ENCODE measurements at regions not wholly inside any gene's neighbourhood (a gene's known extent, or its start where the extent isn't known, plus 50 kb on each side); places are given as distances from the start of the nearest gene placed in this dataset.

- Mint-ChIP-seq H3K9me3 (peaks cover 3% of the 10 kb centered on the region), H3K27me3 (ENCODE audit: low read depth) (no peaks in the 10 kb centered on the region), H3K36me3 (ENCODE audit: low read depth) (peaks cover 4% of the 10 kb centered on the region), H3K4me1 (peaks cover 27% of the 10 kb centered on the region), H3K27ac (ENCODE audit: unreplicated experiment) (peak overlapping the region; percentile 67), H3K4me3 (peak overlapping the region; percentile 41)
- DNase-seq (ENCODE audit: low read depth, low spot score): no peak
- TF ChIP-seq CTCF (conservative IDR thresholded peaks at IDR 0.05): no peak
These were observed 92.0 kb upstream of the INSIG1 start for GRCh38 chr7:155205368-155206317.

- Mint-ChIP-seq H3K4me3 (no peak overlapping the region), H3K27me3 (ENCODE audit: low read depth) (peaks cover 2% of the 10 kb centered on the region), H3K36me3 (ENCODE audit: low read depth) (peaks cover 4% of the 10 kb centered on the region), H3K27ac (ENCODE audit: unreplicated experiment) (peak overlapping the region; percentile 91), H3K9me3 (peaks cover 3% of the 10 kb centered on the region), H3K4me1 (peaks cover 27% of the 10 kb centered on the region)
- no peak for TF ChIP-seq CTCF (conservative IDR thresholded peaks at IDR 0.05)
- no peak for DNase-seq (ENCODE audit: low read depth, low spot score)
These were observed 91.2 kb upstream of the INSIG1 start for GRCh38 chr7:155206318-155207020.

GRCh38 chr7:155207326-155208002 lies 90.2 kb upstream of the INSIG1 start:
- no peak for TF ChIP-seq CTCF (conservative IDR thresholded peaks at IDR 0.05)
- H3K27me3 Mint-ChIP-seq (ENCODE audit: low read depth): peaks cover 2% of the 10 kb centered on the region
- H3K4me3 Mint-ChIP-seq: no peak overlapping the region
- peaks cover 20% of the 10 kb centered on the region for H3K4me1 Mint-ChIP-seq
- peaks cover 4% of the 10 kb centered on the region for H3K36me3 Mint-ChIP-seq (ENCODE audit: low read depth)
- no peak overlapping the region for H3K27ac Mint-ChIP-seq (ENCODE audit: unreplicated experiment)
- peaks cover 3% of the 10 kb centered on the region for H3K9me3 Mint-ChIP-seq
- DNase-seq (ENCODE audit: low read depth, low spot score): no peak

- Mint-ChIP-seq H3K27ac (ENCODE audit: unreplicated experiment) (no peak overlapping the region), H3K36me3 (ENCODE audit: low read depth) (peaks cover 4% of the 10 kb centered on the region), H3K27me3 (ENCODE audit: low read depth) (peaks cover 2% of the 10 kb centered on the region), H3K4me3 (no peak overlapping the region), H3K4me1 (peaks cover 20% of the 10 kb centered on the region), H3K9me3 (peaks cover 3% of the 10 kb centered on the region)
- DNase-seq (ENCODE audit: low read depth, low spot score): no peak
- TF ChIP-seq CTCF (conservative IDR thresholded peaks at IDR 0.05): no peak
These were observed 88.8 kb upstream of the INSIG1 start for GRCh38 chr7:155208681-155209477.

All from neural crest cell (in vitro differentiated cells).